Activated CD8-positive, alpha-beta T cell treated with anti-CD3 and anti-CD28 coated beads for 36 hours (primary cell): ENCODE measurements at regions not wholly inside any gene's neighbourhood (a gene's known extent, or its start where the extent isn't known, plus 50 kb on each side); places are given as distances from the start of the nearest gene placed in this dataset.

ENCODE experiments used
- ATAC-seq: fragments of 200-7000 bp; cut with Tn5 transposase; one replicate; pipeline ENCODE4 v1.10.0; 2021; ENCODE audit warnings: mild to moderate bottlenecking, moderate library complexity
- CTCF ChIA-PET: fragments of 350-600 bp; sonication (Branson Sonifier 250); formaldehyde crosslinking; loops from one replicate; lab custom pipeline; 2021; ENCODE audit warnings: antibody characterized with exemption; lab: Charles Lee
- POLR2A ChIA-PET: fragments of 350-600 bp; sonication (Branson Sonifier 250); formaldehyde crosslinking; loops from one replicate; lab custom pipeline; 2021; ENCODE audit warnings: antibody characterized with exemption; lab: Charles Lee
- DNase-seq: peaks from one replicate; pipeline ENCODE4 v3.0.0-alpha.2; 2020
- H3K27ac Mint-ChIP-seq: one replicate; pipeline ENCODE4 v1.8.0; 2021; ENCODE audit warnings: mild to moderate bottlenecking, mixed read lengths
- H3K27me3 Mint-ChIP-seq: one replicate; pipeline ENCODE4 v1.8.0; 2021; ENCODE audit warnings: mixed read lengths
- H3K36me3 Mint-ChIP-seq: one replicate; pipeline ENCODE4 v1.8.0; 2021; ENCODE audit warnings: low read depth, mixed read lengths
- H3K4me1 Mint-ChIP-seq: one replicate; pipeline ENCODE4 v1.8.0; 2021; ENCODE audit warnings: low read depth, mixed read lengths
- H3K4me3 Mint-ChIP-seq: one replicate; pipeline ENCODE4 v1.8.0; 2021; ENCODE audit warnings: mild to moderate bottlenecking, moderate library complexity, mixed read lengths
- H3K9me3 Mint-ChIP-seq: one replicate; pipeline ENCODE4 v1.8.0; 2021; ENCODE audit warnings: mixed read lengths
- intact Hi-C: fragments of 100-400 bp; cut with micrococcal nuclease; formaldehyde crosslinking; loops from one replicate; pipeline ENCODE4 v1.10.0; 2022
- TF ChIP-seq, protein P1 (sequence below): fragments of 200-600 bp; IDR thresholded peaks from one replicate; pipeline ENCODE4 v1.8.0; 2022; ENCODE audit warnings: antibody characterized with exemption, mild to moderate bottlenecking

DNA sequence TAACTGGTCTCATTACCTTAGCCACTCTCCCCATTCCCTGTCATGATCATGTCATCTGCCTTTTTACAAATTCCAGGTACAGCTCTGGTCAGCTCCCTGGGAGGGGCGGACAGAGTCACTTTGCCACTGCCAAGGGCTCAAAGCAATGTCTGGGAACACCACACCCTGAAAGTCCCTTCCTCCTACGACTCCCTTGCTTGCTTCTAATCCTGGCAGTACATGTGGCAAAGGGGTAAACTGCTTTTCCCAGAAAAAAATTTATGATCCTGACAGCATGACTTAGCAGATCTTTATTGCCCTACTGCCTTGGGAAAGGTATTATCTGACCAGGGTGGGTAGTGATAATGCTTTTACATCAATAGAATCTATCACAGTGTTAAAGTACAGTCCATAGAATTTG, 376.0 kb upstream of the PDE3A start:
- Mint-ChIP-seq H3K4me1 (no peaks in the 10 kb centered on the region), H3K9me3 (no peaks in the 10 kb centered on the region), H3K27me3 (peaks cover 6% of the 10 kb centered on the region), H3K4me3 (no peak overlapping the region), H3K36me3 (no peaks in the 10 kb centered on the region), H3K27ac (no peak overlapping the region)
- ChIA-PET CTCF (no interaction called here), POLR2A (no interaction called here)
- intact Hi-C loops = no loop called here
- DNase-seq = no peak
- no peak for ATAC-seq
- TF ChIP-seq, protein P1, sequence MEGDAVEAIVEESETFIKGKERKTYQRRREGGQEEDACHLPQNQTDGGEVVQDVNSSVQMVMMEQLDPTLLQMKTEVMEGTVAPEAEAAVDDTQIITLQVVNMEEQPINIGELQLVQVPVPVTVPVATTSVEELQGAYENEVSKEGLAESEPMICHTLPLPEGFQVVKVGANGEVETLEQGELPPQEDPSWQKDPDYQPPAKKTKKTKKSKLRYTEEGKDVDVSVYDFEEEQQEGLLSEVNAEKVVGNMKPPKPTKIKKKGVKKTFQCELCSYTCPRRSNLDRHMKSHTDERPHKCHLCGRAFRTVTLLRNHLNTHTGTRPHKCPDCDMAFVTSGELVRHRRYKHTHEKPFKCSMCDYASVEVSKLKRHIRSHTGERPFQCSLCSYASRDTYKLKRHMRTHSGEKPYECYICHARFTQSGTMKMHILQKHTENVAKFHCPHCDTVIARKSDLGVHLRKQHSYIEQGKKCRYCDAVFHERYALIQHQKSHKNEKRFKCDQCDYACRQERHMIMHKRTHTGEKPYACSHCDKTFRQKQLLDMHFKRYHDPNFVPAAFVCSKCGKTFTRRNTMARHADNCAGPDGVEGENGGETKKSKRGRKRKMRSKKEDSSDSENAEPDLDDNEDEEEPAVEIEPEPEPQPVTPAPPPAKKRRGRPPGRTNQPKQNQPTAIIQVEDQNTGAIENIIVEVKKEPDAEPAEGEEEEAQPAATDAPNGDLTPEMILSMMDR = no peak

DNA sequence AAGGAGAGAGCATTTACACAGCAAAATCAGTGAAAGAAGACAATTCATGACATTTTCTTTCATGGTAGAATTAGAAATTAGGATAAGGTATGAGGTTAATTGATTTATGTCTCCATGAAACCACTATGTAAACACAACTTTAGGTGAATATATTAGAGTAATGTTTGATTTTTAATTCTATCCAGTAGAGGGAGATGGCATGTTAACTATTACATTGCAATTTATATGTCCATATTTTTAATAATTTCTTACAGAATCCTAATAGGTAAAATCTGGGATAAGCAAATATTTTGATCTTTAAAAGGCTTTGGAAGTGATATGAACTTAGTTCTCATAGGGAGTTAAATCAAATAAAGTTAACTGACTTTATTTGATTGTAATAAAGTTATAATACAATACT, 373.4 kb upstream of the PDE3A start:
- Mint-ChIP-seq H3K4me1 (no peaks in the 10 kb centered on the region), H3K27ac (no peak overlapping the region), H3K36me3 (no peaks in the 10 kb centered on the region), H3K4me3 (no peak overlapping the region), H3K9me3 (no peaks in the 10 kb centered on the region), H3K27me3 (peaks cover 5% of the 10 kb centered on the region)
- intact Hi-C loops = no loop called here
- ATAC-seq (no peak), DNase-seq (no peak)
- TF ChIP-seq, protein P1 = no peak
- CTCF ChIA-PET = no interaction called here
- POLR2A ChIA-PET = no interaction called here

DNA sequence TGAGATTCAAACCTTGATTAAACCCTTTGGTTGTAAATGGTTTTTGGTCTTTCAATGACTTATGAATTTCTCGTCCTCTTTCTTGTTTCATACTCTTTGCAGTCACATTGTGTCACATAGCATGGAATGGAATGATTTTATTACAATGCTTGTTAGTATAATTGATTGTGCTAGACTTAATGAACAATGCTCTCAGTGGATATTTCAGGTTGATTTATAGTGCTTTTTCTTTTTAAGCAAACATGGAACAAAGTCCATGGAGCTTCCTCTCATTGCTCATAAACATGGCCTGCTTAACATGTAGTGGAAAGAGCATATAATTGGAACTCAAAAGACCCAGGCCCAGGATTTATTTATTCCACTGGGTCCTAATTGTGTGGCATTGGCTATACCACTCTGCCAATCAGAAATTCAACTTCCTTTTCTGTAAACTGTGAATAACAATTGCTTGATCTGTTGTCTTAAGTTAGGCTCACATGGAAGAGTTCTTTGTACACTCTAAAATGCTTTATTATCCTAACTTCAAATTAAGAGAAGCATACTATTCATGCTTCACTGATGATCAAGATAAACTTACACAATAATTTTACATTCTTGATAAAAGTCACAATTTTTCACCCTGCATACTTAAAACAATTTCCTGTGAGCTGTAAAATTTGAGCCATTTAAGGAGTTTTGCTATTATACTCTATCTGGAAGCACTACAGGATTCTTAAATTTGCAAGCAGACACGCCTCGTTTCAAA, 370.5 kb upstream of the PDE3A start:
- no peak overlapping the region for H3K27ac Mint-ChIP-seq
- TF ChIP-seq, protein P1 = no peak
- H3K36me3 Mint-ChIP-seq = no peaks in the 10 kb centered on the region
- ChIA-PET POLR2A (no interaction called here), CTCF (no interaction called here)
- ATAC-seq (no peak), DNase-seq (no peak)
- no peaks in the 10 kb centered on the region for H3K9me3 Mint-ChIP-seq
- peaks cover 3% of the 10 kb centered on the region for H3K27me3 Mint-ChIP-seq
- intact Hi-C loops = no loop called here
- H3K4me1 Mint-ChIP-seq = no peaks in the 10 kb centered on the region
- H3K4me3 Mint-ChIP-seq = no peak overlapping the region

DNA sequence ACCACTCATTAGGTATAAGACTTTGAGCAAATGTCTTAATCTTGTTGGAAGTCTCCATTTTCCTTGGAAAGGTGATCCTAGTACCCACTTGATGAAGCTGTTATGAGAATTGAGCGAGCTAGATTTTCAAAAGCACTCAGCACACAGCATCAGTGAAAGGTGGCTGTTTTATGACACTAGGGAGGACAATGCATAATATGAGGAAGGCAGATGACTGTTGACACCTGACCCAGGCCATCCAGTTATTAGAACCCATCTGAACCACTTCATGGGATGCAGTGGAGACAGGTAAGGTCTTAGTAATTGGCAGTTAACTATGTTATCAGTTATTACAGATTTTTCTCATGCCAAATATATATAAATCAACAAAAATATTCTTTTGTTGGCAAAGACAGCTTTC, 369.9 kb upstream of the PDE3A start:
- Mint-ChIP-seq H3K9me3 (peaks cover 2% of the 10 kb centered on the region), H3K4me1 (no peaks in the 10 kb centered on the region), H3K27ac (no peak overlapping the region), H3K4me3 (no peak overlapping the region), H3K36me3 (no peaks in the 10 kb centered on the region), H3K27me3 (peaks cover 3% of the 10 kb centered on the region)
- intact Hi-C loops = no loop called here
- TF ChIP-seq, protein P1 = no peak
- DNase-seq (no peak), ATAC-seq (no peak)
- ChIA-PET POLR2A (no interaction called here), CTCF (no interaction called here)

DNA sequence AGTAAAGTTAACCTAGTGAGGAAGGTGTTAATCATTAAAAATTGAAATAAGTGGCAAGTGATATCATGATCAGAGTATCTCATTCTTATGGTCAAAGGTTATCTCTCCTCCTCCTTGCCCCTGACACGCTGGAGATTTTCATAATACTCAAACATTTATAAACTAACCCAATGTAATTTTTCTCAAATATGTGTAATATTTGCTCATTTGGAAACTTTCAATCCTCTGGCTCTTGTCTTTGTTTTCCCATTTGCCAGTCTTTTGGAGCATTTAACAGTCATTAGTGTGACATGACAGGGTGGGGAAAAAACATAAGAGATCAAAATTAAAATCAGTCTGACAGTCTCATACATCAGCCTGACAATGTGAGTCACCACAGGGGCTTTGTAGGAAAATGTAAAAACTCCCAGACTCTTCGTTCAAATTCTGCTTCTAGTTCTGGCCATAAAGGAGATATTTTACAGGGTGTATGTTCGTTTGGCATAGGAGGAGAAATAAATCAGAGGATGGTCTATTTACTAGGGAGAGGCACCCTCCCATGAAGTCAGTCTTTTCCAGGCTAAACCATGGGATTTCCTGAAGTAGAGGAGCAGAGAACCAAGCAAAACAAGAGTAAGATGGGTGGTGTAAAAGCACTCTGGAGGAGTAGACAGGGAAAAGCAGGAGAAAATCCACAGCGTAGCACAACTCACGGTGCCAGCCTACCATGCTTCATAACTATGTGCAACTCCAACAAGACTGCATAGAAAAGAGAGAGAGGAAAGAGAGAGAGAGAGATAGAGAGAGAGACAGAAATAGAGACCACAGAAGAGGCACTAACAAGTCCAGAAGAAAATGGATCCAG, 369.2 kb upstream of the PDE3A start:
- H3K36me3 Mint-ChIP-seq = no peaks in the 10 kb centered on the region
- H3K4me3 Mint-ChIP-seq = no peak overlapping the region
- POLR2A ChIA-PET = no interaction called here
- no peak overlapping the region for H3K27ac Mint-ChIP-seq
- ATAC-seq (no peak), DNase-seq (no peak)
- CTCF ChIA-PET = interaction anchor here (0.7 kb wide), 1 partner anchor 424 kb away, joined by 3 read pairs; no protein-coding TSS in a partner anchor
- no peaks in the 10 kb centered on the region for H3K4me1 Mint-ChIP-seq
- intact Hi-C loops = no loop called here
- peaks cover 3% of the 10 kb centered on the region for H3K27me3 Mint-ChIP-seq
- TF ChIP-seq, protein P1 = no peak
- peaks cover 2% of the 10 kb centered on the region for H3K9me3 Mint-ChIP-seq
